B cell (primary cell): ENCODE measurements at regions not wholly inside any gene's neighbourhood (a gene's known extent, or its start where the extent isn't known, plus 50 kb on each side); places are given as distances from the start of the nearest gene placed in this dataset.

Experiments used
- EZH2 ChIP-seq: IDR thresholded peaks from 2 replicates; pipeline ENCODE4 v1.6.1; 2012; ENCODE audit warnings: borderline replicate concordance, low read depth, mild to moderate bottlenecking, moderate library complexity, low read length; ENCODE audit not compliant: insufficient read depth, poor library complexity, severe bottlenecking
- TF ChIP-seq, protein P1 (sequence below): fragments of 200-600 bp; IDR thresholded peaks from one replicate; pipeline ENCODE4 v1.8.0; 2022; ENCODE audit warnings: antibody characterized with exemption, mild to moderate bottlenecking

DNA sequence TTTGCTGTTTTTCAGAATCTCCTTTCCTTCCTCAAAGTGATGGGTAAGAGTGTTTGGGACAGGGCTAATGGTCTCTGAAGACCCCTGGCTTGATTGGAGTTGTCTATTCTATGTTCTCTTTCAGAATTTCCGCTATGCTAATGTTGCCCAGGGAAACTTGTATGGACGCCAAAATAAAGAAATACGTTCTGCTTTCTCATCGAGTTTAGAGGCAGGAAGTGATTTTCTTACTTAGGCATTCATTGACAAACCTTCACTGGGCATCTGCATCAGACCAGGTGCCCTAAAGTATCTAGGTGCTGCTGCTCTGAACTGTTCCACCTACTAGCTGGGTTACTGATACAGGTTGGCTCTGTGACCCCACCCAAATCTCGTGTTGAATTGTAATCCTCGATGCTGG, 787.9 kb upstream of the EEF2KMT start:
- TF ChIP-seq, protein P1, sequence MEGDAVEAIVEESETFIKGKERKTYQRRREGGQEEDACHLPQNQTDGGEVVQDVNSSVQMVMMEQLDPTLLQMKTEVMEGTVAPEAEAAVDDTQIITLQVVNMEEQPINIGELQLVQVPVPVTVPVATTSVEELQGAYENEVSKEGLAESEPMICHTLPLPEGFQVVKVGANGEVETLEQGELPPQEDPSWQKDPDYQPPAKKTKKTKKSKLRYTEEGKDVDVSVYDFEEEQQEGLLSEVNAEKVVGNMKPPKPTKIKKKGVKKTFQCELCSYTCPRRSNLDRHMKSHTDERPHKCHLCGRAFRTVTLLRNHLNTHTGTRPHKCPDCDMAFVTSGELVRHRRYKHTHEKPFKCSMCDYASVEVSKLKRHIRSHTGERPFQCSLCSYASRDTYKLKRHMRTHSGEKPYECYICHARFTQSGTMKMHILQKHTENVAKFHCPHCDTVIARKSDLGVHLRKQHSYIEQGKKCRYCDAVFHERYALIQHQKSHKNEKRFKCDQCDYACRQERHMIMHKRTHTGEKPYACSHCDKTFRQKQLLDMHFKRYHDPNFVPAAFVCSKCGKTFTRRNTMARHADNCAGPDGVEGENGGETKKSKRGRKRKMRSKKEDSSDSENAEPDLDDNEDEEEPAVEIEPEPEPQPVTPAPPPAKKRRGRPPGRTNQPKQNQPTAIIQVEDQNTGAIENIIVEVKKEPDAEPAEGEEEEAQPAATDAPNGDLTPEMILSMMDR = no peak
- no peak for TF ChIP-seq EZH2
